ENCODE measurements at regions not wholly inside any gene's neighbourhood (a gene's known extent, or its start where the extent isn't known, plus 50 kb on each side); places are given as distances from the start of the nearest gene placed in this dataset.

DNA sequence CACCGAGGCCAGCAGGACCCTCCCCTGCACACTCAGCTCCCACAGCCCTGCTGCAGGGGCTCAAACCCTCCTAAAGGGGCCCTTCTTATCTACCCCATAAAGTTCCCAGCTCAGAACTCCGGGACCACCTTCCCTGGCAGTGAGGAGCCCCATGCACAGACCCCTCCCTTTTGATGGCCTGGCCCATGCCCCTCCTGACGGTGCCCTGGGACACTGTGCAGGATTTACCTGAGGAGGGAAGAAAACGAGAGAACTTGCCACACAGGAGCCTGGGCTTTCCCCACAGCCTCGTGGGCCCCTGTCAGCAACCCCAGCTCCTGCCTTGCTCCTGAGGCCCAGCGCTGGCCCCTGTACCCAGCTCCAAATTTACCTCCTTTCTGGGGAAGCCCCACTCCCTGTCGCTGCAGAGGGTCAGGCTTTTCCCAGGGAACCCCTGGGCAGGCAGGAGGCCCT is 206.3 kb upstream of the SALL3 start:
- TF ChIP-seq, protein P1, sequence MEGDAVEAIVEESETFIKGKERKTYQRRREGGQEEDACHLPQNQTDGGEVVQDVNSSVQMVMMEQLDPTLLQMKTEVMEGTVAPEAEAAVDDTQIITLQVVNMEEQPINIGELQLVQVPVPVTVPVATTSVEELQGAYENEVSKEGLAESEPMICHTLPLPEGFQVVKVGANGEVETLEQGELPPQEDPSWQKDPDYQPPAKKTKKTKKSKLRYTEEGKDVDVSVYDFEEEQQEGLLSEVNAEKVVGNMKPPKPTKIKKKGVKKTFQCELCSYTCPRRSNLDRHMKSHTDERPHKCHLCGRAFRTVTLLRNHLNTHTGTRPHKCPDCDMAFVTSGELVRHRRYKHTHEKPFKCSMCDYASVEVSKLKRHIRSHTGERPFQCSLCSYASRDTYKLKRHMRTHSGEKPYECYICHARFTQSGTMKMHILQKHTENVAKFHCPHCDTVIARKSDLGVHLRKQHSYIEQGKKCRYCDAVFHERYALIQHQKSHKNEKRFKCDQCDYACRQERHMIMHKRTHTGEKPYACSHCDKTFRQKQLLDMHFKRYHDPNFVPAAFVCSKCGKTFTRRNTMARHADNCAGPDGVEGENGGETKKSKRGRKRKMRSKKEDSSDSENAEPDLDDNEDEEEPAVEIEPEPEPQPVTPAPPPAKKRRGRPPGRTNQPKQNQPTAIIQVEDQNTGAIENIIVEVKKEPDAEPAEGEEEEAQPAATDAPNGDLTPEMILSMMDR (IDR thresholded peaks at IDR 0.05): no peak
- TF ChIP-seq POLR2A (IDR thresholded peaks at IDR 0.05): no peak
